HepG2 (cell line): ENCODE measurements at regions not wholly inside any gene's neighbourhood (a gene's known extent, or its start where the extent isn't known, plus 50 kb on each side); places are given as distances from the start of the nearest gene placed in this dataset.

Experiments
- CEBPZ ChIP-seq: IDR thresholded peaks from 2 replicates; pipeline ENCODE4 v1.6.1; 2012; ENCODE audit warnings: low read length, improper control_type of control experiment
- CTCF ChIP-seq: sonication (generic); formaldehyde crosslinking; IDR thresholded peaks from 2 replicates; pipeline ENCODE4 v1.5.0; 2020; ENCODE audit warnings: mild to moderate bottlenecking, missing genetic modification reagents, moderate library complexity
- FOXP1 ChIP-seq, 2 experiments: fragments of 450-650 bp in 1 of 2; IDR thresholded peaks; 2 replicates each; pipeline ENCODE4 v1.6.1; 2017 to 2018; ENCODE audit warnings: antibody characterized with exemption in 1 of 2
- GTF2F1 ChIP-seq: fragments of 150-350 bp; IDR thresholded peaks from 2 replicates; pipeline ENCODE4 v1.6.1; 2014; ENCODE audit warnings: low read length
- KLF16 ChIP-seq, 2 experiments: sonication (generic) in 1 of 2; formaldehyde crosslinking in 1 of 2; IDR thresholded peaks; 2 replicates each; pipeline versions ENCODE4 v1.6.1 to v1.8.0; 2016 to 2023; ENCODE audit warnings: missing genetic modification reagents in 2 of 2, missing compliant biosample characterization in 1 of 2
- MTA3 ChIP-seq: sonication (generic); formaldehyde crosslinking; IDR thresholded peaks from 2 replicates; pipeline ENCODE4 v1.4.0; 2020; ENCODE audit warnings: missing genetic modification reagents
- MYC ChIP-seq: sonication (generic); formaldehyde crosslinking; IDR thresholded peaks from 2 replicates; pipeline ENCODE4 v1.9.0; 2021; ENCODE audit warnings: missing genetic modification reagents, borderline replicate concordance
- NBN ChIP-seq: fragments of 450-650 bp; conservative IDR thresholded peaks from 2 replicates; pipeline ENCODE4 v1.6.1; 2017
- POLR2A ChIP-seq, 2 experiments: IDR thresholded peaks; 2 replicates each; pipeline ENCODE4 v1.6.1; 2011; ENCODE audit warnings: low read depth in 2 of 2, low read length in 2 of 2, mild to moderate bottlenecking in 1 of 2, moderate library complexity in 1 of 2; ENCODE audit not compliant: insufficient read depth in 1 of 2
- SRSF1 ChIP-seq: fragments of 200-400 bp; formaldehyde crosslinking; optimal IDR thresholded peaks from 2 replicates; pipeline ENCODE3; 2017; ENCODE audit warnings: mild to moderate bottlenecking, low read depth, low read length, moderate library complexity
- TBP ChIP-seq: sonication (generic); formaldehyde crosslinking; IDR thresholded peaks from 2 replicates; pipeline ENCODE4 v1.5.0; 2020; ENCODE audit warnings: missing genetic modification reagents
- ZNF10 ChIP-seq: sonication (generic); formaldehyde crosslinking; IDR thresholded peaks from 2 replicates; pipeline ENCODE4 v1.4.0; 2020; ENCODE audit warnings: mild to moderate bottlenecking, low read depth, missing genetic modification reagents, borderline replicate concordance

- no peak for TF ChIP-seq NBN
- no peak for TF ChIP-seq SRSF1
- no peak for TF ChIP-seq CEBPZ
- TF ChIP-seq TBP (CRISPR knock-in tag), result no peak
- TF ChIP-seq POLR2A (IDR thresholded peaks at IDR 0.05; ENCODE audit: insufficient read depth in 1 of 2, low read depth in 2 of 2, low read length in 2 of 2), result no peak
- TF ChIP-seq FOXP1 (IDR thresholded peaks at IDR 0.05), result 0 out of 2 replicates have a peak, but pooled peaks have one; percentile 26
- TF ChIP-seq FOXP1 (CRISPR knock-in tag; IDR thresholded peaks at IDR 0.05), result peak; percentile 85
- peak; percentile 52; the same call in 1 of the 2 replicates for TF ChIP-seq MYC (CRISPR knock-in tag)
- no peak for TF ChIP-seq CTCF
- TF ChIP-seq KLF16 (CRISPR knock-in tag; IDR thresholded peaks at IDR 0.05), result peak in 1 of 2 experiments; percentile 61; a peak in 1 of 4 replicates
- TF ChIP-seq MTA3 (CRISPR knock-in tag), result no peak
- no peak for TF ChIP-seq ZNF10 (CRISPR knock-in tag)
- no peak for TF ChIP-seq GTF2F1
These were observed 75.3 kb upstream of the PJA2 start for GRCh38 chr5:109485030-109485429.
